ENCODE measurements at regions not wholly inside any gene's neighbourhood (a gene's known extent, or its start where the extent isn't known, plus 50 kb on each side); places are given as distances from the start of the nearest gene placed in this dataset.

- dilution Hi-C loops (cut with MboI; ENCODE audit: extremely low pct_ligation_motif_present, low sequenced_read_pairs): no loop called here
- Histone ChIP-seq H3K27ac (ENCODE audit: control insufficient read depth, insufficient read depth, low read length) (no peak overlapping the region), H3K9ac (ENCODE audit: control insufficient read depth, extremely low read depth, insufficient read depth, low read length) (no peak overlapping the region), H3K27me3 (ENCODE audit: control insufficient read depth, extremely low read depth, insufficient read depth, low read length) (no peaks in the 10 kb centered on the region), H3K4me1 (ENCODE audit: control insufficient read depth, extremely low read depth, insufficient read depth, low read length) (no peaks in the 10 kb centered on the region), H3K36me3 (ENCODE audit: control insufficient read depth in 2 of 2, extremely low read depth in 1 of 2, insufficient read depth in 2 of 2, low read length in 2 of 2) (no peaks in the 10 kb centered on the region), H3K4me3 (ENCODE audit: control insufficient read depth in 2 of 3, extremely low read depth in 1 of 3, insufficient read depth in 2 of 3, low read depth in 1 of 3, low read length in 3 of 3) (no peak overlapping the region), H3K9me1 (ENCODE audit: control insufficient read depth, extremely low read depth, insufficient read depth, low read length) (no peaks in the 10 kb centered on the region), H3K4me2 (ENCODE audit: control insufficient read depth, extremely low read depth, insufficient read depth, low read depth, low read length) (no peak overlapping the region), H4K20me1 (ENCODE audit: control insufficient read depth, extremely low read depth, insufficient read depth, low read length) (no peaks in the 10 kb centered on the region), H2AFZ (ENCODE audit: control insufficient read depth, low read length) (no peak overlapping the region), H3K9me3 (ENCODE audit: control insufficient read depth, low read depth, low read length) (no peaks in the 10 kb centered on the region), H3K79me2 (ENCODE audit: control insufficient read depth, insufficient read depth, low read length) (no peaks in the 10 kb centered on the region)
- DNase-seq (ENCODE audit: low read depth, low spot score) (no peak), FAIRE-seq (no peak)
- TF ChIP-seq CTCF (optimal IDR thresholded peaks at IDR 0.05 in 1 of 3, IDR thresholded peaks at IDR 0.05 in 1 of 3, conservative IDR thresholded peaks at IDR 0.05 in 1 of 3; ENCODE audit: extremely low read depth in 1 of 3, insufficient read depth in 2 of 3, low read length in 3 of 3) (no peak), EZH2 (IDR thresholded peaks at IDR 0.05; ENCODE audit: low read length) (no peak)
These were observed 61.6 kb upstream of the MAP1B start for GRCh38 chr5:72045692-72046091.

GRCh38 chr5:72046106-72046505 lies 61.2 kb upstream of the MAP1B start:
- H3K79me2 ChIP-seq (ENCODE audit: control insufficient read depth, insufficient read depth, low read length): no peaks in the 10 kb centered on the region
- dilution Hi-C loops (cut with MboI; ENCODE audit: extremely low pct_ligation_motif_present, low sequenced_read_pairs): no loop called here
- TF ChIP-seq EZH2 (IDR thresholded peaks at IDR 0.05; ENCODE audit: low read length) (no peak), CTCF (optimal IDR thresholded peaks at IDR 0.05 in 1 of 3, IDR thresholded peaks at IDR 0.05 in 1 of 3, conservative IDR thresholded peaks at IDR 0.05 in 1 of 3; ENCODE audit: extremely low read depth in 1 of 3, insufficient read depth in 2 of 3, low read length in 3 of 3) (no peak)
- FAIRE-seq (no peak), DNase-seq (ENCODE audit: low read depth, low spot score) (no peak)
- no peaks in the 10 kb centered on the region for H3K27me3 ChIP-seq (ENCODE audit: control insufficient read depth, extremely low read depth, insufficient read depth, low read length)
- H3K9ac ChIP-seq (ENCODE audit: control insufficient read depth, extremely low read depth, insufficient read depth, low read length): no peak overlapping the region
- no peak overlapping the region for H3K4me3 ChIP-seq (ENCODE audit: control insufficient read depth in 2 of 3, extremely low read depth in 1 of 3, insufficient read depth in 2 of 3, low read depth in 1 of 3, low read length in 3 of 3)
- no peak overlapping the region for H3K27ac ChIP-seq (ENCODE audit: control insufficient read depth, insufficient read depth, low read length)
- H2AFZ ChIP-seq (ENCODE audit: control insufficient read depth, low read length): no peak overlapping the region
- H3K9me1 ChIP-seq (ENCODE audit: control insufficient read depth, extremely low read depth, insufficient read depth, low read length): no peaks in the 10 kb centered on the region
- H3K36me3 ChIP-seq (ENCODE audit: control insufficient read depth in 2 of 2, extremely low read depth in 1 of 2, insufficient read depth in 2 of 2, low read length in 2 of 2): no peaks in the 10 kb centered on the region
- no peaks in the 10 kb centered on the region for H3K9me3 ChIP-seq (ENCODE audit: control insufficient read depth, low read depth, low read length)
- no peaks in the 10 kb centered on the region for H3K4me1 ChIP-seq (ENCODE audit: control insufficient read depth, extremely low read depth, insufficient read depth, low read length)
- no peak overlapping the region for H3K4me2 ChIP-seq (ENCODE audit: control insufficient read depth, extremely low read depth, insufficient read depth, low read depth, low read length)
- no peaks in the 10 kb centered on the region for H4K20me1 ChIP-seq (ENCODE audit: control insufficient read depth, extremely low read depth, insufficient read depth, low read length)
